GM19468 (cell line): ENCODE measurements at regions not wholly inside any gene's neighbourhood (a gene's known extent, or its start where the extent isn't known, plus 50 kb on each side); places are given as distances from the start of the nearest gene placed in this dataset.

Experiments used
- ATAC-seq: cut with Tn5 transposase; IDR thresholded peaks from one replicate; pipeline ENCODE4 v1.9.1; 2021; ENCODE audit warnings: mild to moderate bottlenecking, moderate library complexity, moderate number of reproducible peaks; ENCODE audit not compliant: unreplicated experiment; ENCODE audit errors: extremely low read depth

DNA sequence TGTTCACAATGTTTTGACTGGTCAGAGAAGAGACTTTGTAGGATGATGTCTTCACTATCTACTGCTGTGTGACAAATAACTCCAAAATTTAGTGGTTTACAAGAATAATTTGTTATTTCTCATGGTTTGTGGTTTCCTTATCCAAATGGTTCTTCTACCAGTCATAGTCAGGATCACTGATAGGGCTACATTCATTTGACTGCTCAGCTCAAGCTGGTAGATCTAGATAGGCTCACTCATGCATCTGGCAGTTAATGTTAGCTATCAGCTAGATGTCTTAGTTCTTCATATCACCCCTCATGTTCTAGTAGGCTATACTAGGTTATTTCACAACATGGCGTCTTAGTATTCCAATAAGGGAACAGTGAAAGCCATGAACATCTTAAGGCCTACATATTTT, 131.0 kb downstream of the ID4 start:
- ATAC-seq: no peak

DNA sequence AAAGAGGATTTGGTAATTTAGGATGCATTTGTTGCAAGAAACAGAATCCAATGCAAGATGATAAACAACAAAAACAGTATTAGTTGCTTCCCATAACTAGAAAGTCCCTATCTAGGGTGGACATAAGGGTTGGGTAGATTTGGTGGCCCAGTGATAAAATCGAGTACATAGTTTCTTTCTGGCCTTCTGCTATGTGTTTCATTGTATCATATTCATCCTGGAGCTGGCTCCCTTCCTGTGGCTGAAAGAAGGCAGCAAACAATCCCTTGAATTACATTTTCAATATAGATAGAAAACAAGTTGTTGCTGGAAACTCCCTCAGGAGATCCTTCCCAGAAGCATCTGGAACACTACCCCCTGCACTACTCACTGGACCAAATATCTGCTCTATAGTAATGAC, 135.1 kb downstream of the ID4 start:
- no peak for ATAC-seq

DNA sequence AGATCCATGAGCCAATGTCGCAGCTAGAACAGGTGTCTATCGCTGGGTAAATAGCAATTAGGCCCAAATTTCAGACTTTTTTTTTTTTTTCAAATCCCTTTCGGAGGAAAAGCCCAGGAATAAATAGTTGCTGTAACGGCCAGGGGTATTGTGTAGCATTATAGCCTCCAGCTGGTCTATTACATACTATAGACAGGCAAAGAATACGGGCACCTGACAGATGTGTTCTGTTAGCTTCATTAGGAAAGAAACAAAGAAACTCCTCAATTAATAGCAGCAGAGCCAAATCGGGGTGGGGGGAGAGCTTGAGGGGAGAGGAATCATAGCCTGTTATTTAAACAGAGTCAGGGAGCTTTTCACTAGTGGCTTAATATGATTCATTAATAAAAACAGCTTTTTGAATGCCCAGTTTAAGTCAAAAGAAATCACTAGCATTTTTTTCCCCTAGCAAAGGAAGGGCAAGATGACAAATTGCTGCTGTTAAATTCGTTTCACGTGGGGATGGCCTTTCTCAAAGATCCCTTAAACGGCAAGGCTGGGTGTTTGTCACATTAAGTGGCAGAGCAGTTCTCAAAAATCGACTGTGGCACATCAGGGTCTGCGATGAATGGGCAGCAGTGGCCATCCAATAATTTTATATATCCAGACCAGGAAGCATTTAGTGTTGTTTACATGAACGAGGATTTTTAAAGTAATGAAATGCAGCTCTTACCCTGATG, 139.4 kb downstream of the ID4 start:
- ATAC-seq: no peak

DNA sequence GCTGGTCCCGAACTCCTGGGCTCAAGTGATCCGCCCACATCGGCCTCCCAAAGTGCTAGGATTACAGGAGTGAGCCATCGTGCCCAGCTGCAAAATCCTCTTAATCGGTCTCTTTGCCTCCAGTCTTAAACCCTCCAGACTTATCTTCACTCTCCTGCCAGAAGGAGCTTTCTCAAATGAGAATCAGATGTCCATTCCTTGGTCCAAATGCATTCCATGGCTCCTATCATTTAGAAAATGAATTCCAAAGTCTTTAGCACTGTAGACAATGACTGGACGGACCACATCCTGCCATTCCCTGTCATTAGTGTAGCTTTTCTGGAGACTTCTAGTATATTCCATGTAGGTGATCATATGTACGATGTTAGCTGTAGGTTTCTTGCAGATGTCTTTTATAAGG, 141.9 kb downstream of the ID4 start:
- no peak for ATAC-seq

DNA sequence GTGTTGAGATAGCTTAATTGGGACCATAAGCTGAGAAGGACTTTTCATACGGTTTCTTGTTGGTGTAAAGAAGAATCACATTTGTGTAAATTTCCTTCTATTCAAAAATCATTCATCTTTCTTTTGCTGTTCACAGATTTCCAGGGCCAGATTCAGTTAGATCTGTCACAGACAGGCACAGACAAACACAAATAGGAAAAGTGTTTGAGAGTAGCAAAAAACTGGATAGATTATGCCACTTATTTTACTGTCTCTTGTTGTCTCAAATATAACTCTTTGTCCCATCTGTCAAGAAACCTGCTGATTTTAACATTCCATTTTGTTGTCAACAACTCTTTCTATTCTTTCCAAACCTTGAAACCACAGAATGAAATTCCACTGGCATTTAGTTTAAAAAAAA, 142.8 kb downstream of the ID4 start:
- no peak for ATAC-seq

DNA sequence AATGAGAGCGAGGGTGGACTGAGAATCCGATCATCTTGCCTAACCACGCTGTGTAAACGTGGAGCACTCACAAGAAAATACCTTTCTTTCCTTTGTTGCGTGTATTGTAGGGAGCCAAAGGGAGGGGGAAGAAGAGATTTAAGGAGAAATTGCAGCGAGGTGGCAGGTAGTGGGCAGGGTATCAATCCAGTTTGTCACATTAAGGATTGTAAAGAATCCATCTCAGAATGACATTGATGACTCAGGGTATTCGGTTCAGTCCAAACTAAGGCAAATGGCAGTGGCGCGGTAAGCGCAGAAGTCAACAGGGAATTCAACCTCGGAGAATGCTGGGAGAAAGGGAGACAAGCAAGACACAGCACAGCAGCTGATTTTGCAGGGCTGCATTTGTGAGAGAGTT, 146.2 kb downstream of the ID4 start:
- ATAC-seq: no peak

DNA sequence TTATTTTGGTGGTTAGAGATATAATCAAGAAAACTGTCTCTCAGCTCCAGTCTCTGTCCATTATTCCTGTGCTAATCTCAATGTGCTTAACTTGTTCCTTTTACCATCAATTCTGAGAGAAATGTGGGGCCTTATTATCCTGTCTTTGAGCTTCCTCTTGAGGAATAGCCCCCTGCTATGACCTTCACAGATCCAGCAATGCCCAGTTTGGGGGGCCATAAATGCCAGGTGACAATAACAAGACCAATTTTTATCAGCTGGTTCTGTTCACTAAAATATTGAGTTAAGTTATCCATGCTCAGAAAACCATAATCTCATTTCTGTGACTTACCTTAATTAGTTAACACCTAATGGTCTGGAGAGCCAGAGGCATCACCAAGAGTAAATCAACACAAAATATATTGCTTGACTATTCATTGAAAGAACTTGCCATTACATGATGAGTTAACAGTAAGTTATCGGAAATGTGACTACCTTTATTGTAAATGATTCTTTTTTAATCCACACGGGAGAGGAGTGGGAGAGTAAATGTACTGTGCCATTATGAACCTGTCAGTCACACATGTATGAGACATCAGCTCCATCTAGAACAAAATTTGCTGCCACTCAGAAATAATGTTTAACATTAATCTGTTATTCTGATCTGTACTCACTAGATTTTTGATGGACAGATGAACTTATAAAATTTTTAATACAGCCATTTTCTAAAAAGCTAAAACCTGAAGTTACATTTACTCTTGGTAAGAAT, 149.7 kb downstream of the ID4 start:
- ATAC-seq: no peak

DNA sequence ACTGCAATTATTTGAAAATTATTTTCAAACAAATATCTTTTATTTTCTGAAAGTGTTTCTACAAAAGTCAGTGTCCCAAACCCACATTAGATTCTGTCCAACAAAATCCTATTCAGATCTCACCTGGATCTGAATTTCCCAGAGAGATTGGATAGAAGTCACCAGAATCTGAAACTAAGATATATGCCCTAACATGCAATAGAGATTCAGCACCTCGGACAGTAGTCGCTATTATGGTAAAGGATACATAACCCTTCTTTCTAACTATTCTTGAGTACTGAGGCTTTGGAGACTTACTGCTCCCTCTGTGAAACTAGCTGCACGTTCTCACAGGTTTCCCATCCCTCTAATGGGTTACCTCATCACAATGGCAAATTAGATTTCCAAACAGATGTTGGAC, 151.4 kb downstream of the ID4 start:
- no peak for ATAC-seq

DNA sequence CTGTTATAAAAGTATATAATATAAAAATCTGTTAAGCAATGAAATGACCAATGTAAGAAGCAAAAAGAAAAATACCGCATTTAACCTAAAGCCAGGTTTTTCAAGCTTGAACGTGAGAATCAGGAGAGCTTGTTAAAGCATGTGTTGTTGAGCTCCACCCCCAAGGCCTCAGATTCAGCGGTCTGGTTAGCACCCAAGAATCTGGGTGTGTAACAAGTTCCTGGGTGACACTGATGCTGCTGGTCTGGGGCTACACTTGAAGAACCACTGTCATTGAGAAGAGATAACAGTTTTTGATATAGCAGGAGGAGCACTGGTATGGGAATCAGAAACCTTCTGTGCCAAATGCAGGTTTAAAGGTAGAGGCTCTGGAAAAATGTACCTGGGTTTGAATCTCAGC, 154.0 kb downstream of the ID4 start:
- no peak for ATAC-seq

DNA sequence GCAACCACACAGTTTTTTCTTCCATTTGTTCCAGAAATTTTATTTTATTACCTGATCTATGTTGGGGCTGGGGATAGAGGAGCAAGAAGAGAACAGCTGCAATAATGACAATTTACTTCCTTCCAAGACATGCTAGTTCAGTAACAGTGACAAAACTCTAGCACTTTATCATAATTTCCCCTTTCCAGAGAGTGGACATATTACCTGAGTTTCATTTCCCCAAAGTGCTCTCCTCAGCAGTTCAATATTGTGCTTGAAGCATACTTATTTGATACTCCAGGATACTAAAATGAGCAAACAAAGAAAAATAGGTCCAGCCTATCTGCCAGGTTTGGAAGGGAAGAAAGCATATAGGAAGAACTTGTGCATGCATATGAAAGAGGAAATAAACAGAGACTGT, 157.7 kb downstream of the ID4 start:
- ATAC-seq: no peak

DNA sequence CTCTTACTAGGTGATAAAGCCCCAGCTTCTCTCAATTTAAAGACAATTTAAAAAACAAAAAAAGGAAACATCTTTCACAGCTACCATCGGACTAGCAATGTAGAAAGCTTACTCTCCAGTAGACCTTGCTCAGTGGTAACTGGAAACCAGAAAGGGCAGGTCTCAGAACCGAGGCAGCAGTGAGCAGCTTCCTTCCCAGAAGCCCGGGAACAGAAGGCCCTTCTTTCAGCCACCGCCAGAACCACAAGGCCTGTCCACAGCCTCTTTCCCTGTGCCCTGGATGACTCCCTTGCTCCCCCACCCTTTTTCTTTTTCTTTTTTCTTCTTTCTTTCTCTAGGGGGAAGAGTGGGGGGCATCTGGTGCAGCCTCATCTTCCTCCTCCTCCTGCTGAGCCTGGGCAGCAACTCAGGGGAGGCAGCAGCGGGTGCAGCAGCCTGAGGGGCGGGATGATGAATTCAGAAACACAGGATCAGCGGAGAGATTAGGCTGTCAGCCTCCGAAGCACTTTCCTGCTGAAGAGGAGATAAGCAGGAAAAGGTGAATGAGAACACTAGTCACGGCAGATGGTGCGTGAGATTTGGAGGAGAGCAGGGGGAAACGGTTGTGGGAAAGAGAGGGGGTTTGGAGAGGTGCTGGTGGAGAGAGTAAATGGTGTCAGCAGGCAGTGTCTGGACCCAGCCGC, 158.5 kb downstream of the ID4 start:
- ATAC-seq: no peak

DNA sequence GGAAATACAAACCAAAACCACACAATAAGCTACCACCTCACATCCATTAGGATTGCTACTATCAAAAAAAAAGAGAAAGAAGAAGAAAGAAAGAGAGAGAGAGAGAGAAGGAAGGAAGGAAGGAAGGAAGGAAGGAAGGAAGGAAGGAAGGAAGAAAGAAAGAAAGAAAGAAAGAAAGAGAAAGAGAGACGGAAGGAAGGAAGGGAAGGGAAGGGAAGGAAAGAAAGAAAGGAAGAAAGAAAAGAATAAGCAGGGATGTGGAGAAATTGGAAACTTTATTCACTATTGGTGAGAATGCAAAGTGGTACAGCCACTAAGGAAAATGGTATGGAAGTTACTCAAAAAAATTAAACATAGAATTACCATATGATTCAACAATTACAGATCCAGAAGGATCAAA, 159.9 kb downstream of the ID4 start:
- no peak for ATAC-seq

DNA sequence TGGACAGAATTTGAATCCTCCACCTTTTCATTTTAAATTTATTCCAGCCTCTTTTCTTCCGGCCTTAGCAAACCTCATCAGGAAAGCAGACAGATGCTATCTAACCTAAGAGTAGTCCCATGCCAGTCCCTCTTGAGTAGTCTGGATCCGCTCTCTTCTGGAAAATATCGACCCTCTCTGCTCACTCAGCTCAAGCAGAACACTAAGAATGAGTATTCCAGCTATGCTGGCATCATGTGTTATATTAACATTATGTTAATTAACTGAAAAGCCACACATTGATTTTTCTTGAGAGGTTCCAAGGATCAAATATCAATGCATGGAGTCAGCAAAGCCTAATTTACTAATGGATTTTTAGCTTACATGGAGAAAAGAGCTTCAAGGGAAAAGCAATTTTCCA, 161.4 kb downstream of the ID4 start:
- ATAC-seq: no peak

DNA sequence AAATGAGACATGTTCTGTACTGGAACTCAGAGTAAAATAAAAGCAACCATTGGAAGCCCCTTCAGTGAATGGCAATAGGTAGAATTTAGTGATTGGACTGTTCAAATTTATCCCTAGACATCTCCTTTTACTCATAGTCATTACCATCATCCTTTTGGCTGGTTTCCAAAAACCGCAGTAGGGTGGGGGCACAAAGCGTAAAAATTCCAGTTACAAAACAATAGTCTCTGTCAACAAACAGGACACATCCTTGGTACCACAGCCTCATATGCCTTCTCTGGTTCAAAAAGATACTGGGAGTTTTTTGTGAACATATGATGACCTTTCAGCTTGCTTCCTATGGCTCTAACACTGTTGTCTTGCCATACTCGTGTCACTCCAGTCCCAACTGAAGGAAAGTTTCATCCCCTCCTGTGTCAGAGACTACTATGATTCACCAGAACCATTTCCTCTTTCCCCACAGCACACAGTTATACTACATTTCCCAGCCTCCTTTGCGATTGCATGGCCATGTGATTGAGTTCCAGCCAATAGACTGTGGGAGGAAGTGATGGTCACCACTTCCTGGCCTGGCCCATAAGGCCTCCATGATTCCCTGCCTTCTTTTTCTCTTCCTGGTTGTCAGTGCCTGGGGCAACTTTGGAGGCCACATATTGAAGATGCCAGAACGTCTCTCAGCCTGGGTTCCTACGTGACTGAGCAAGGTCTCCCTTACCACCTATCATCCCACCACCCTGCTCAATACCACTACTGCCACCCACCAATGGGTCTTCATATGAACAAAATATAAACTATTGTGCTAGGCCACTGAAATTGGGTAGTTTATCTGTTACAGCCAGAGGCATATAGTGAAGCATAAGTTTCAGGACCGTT, 162.4 kb downstream of the ID4 start:
- peak; percentile 78 for ATAC-seq

DNA sequence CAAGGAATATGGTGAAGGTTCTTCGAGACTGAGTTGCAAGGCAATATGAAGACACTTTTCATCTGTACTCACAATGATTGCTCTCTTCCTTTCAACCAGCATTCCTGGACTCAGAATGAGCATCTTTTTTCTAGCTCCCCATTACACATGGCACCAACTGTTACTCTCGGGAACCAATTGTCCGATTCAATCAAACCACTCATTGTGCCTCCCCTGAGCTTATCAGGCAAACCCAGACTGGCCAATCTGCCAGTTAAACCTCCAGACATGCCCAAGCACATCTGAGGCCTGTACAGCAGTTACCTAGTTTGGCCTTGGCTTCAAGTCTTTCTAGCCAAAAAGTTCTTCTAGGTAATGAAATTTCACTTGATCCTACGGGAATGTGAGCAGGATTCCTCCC, 164.1 kb downstream of the ID4 start:
- no peak for ATAC-seq

DNA sequence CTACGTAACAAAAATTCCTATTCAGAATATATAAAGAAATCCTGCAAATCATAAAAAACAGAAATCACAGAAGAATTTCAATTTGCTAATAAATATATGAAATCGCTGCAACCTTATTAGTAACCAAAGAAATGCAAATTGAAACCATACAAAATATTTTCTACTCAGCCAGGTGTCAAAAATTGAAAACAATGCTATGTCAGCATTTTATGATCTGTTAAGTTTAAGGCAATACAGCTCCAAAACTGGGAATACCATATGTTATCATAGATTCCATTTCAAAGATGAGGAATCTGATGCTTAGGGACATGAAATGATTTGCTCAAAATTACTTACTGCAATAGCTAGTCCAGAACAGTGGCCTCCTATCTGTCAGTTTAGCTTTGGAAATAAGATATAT, 168.9 kb downstream of the ID4 start:
- no peak for ATAC-seq

DNA sequence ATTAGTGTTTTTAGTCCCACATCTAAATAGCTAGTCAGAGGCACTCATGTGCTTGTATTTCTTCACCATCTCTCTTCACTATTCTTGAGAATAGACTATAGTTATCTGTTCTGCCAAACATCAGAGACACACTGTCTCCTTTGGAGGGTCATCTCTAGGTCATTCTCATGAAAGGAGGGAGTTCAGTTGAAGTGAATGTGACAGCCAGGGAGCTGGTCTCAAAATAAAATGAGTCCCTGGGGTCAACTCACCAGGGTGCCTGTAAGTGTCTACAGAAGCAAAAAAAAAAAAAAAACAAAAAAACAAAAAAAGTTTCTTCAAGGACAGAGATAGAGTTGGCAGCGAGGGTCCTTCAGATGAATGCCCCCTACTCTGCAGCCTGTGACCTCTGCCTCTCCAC, 171.0 kb downstream of the ID4 start:
- no peak for ATAC-seq

DNA sequence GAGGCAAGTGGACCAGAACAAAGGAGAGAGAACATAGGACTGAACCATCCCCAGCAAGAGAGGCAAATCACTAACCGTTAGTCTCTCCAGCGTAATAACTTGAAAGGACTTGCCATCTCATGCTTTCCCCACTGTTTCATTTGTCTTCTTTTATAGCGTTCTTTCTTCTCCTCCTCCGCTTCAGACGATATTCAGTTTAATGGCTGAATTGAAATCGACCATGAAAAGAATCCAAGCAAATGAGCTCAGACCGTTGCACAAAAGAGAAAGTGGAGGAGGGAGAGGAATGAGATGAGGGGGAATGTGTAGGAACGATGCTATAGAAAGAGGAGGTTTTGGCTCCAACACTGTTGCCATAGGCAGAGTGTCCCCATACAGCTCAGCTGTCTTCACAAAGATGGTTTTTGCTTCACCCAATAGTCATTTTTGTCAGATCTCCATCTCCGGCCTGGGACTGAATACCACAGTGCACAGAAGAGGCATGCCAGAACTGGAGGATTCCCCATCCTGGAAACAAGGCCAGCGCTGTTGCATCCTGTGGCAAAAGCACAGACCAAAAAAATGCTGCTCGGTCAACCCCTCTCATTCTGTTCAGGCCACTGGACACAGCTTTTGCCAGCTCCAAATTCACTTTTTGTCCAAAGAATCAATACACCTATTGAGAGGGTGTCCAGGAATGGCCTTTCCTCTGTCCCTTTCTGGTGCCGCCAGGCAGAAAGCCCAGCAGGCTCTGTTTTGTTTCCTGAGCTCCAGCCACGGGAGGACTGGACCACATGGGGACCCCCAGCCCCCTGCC, 176.1 kb downstream of the ID4 start:
- ATAC-seq: no peak

DNA sequence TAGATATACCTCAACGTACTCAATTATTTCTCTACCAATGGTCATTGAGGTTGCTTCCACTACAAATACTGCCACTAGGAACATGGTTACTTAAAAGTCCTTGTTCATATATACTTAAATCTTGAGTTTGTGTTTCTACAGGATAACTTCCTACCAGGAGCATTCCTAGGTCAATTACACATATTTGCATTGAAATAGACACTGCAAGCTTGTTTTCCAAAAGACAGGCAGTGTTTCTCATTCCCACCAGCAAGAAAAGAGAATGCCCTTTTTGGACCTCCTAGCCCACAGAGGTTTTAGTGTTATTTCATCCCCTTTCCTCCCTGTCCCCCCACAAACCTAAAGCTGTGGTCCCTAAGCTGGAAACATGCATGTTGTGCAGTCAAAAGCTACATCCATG, 177.3 kb downstream of the ID4 start:
- ATAC-seq: no peak

DNA sequence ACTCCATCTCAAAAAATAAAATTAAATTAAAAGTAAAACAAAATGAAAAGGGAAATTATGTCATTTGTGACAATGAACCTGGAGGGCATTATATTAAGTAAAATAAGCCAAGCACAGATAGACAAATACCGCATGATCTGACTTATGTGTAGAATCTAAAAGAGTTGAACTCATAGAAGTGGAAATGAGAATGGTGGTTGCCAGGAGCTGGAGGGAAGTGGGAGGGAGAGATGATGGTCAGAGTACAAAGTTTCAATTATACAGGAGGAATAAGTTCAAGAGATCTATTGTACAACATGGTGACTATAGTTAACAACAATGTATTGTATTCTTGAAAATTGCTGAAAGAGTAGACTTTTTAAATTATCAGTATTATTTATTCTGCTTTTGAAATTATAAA, 183.4 kb downstream of the ID4 start:
- ATAC-seq: no peak
